ENCODE measurements at regions not wholly inside any gene's neighbourhood (a gene's known extent, or its start where the extent isn't known, plus 50 kb on each side); places are given as distances from the start of the nearest gene placed in this dataset.

DNA sequence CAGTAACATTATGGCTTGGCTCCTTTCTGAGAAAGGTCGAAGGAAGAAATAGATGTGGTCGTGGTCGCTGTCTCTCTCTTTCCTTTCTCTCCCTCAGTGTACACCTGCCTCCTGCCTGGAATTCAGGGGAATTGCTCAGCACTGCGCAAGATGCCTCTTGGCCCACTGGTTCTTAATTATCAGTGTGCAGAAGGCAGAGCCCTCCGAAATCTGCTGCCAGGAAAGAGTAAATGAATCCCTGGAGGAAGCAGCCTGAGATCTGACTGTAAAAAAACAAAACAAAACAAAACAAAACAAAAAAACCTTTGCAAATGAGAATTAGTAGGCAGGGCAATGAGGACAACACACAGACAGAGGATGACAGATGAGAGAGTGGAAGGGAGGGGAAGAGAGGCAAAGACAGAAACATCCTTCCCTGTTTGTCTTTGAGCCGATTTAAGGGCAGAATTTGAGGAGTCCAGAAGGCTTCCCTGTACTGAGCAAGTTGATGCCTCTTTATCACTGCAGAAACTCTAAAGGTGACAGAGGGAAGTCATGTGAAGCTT is 113.8 kb upstream of the PUM3 start:
- no peak for TF ChIP-seq POLR2A (IDR thresholded peaks at IDR 0.05)
- TF ChIP-seq, protein P1, sequence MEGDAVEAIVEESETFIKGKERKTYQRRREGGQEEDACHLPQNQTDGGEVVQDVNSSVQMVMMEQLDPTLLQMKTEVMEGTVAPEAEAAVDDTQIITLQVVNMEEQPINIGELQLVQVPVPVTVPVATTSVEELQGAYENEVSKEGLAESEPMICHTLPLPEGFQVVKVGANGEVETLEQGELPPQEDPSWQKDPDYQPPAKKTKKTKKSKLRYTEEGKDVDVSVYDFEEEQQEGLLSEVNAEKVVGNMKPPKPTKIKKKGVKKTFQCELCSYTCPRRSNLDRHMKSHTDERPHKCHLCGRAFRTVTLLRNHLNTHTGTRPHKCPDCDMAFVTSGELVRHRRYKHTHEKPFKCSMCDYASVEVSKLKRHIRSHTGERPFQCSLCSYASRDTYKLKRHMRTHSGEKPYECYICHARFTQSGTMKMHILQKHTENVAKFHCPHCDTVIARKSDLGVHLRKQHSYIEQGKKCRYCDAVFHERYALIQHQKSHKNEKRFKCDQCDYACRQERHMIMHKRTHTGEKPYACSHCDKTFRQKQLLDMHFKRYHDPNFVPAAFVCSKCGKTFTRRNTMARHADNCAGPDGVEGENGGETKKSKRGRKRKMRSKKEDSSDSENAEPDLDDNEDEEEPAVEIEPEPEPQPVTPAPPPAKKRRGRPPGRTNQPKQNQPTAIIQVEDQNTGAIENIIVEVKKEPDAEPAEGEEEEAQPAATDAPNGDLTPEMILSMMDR (IDR thresholded peaks at IDR 0.05): no peak

Measured in lower leg skin (tissue), 3 donors.